Neuron (in vitro differentiated cells): ENCODE measurements at regions not wholly inside any gene's neighbourhood (a gene's known extent, or its start where the extent isn't known, plus 50 kb on each side); places are given as distances from the start of the nearest gene placed in this dataset.

ENCODE experiments used
- H2AFZ ChIP-seq: one replicate; pipeline ENCODE4 v1.6.1; 2013; ENCODE audit warnings: low read depth, mild to moderate bottlenecking, inconsistent platforms, low read length, moderate library complexity
- H3K27me3 ChIP-seq: one replicate; pipeline ENCODE4 v1.6.1; 2013; ENCODE audit warnings: low read length; ENCODE audit not compliant: insufficient read depth
- H3K36me3 ChIP-seq: one replicate; pipeline ENCODE4 v1.6.1; 2013; ENCODE audit warnings: low read length; ENCODE audit not compliant: insufficient read depth
- H3K4me1 ChIP-seq: one replicate; pipeline ENCODE4 v1.6.1; 2013; ENCODE audit warnings: low read length; ENCODE audit not compliant: insufficient read depth
- H3K4me3 ChIP-seq: 2 replicates; pipeline ENCODE4 v1.5.1; 2013; ENCODE audit warnings: mild to moderate bottlenecking, low read length, moderate library complexity
- H3K9me3 ChIP-seq: one replicate; pipeline ENCODE4 v1.6.1; 2013; ENCODE audit warnings: low read length

DNA sequence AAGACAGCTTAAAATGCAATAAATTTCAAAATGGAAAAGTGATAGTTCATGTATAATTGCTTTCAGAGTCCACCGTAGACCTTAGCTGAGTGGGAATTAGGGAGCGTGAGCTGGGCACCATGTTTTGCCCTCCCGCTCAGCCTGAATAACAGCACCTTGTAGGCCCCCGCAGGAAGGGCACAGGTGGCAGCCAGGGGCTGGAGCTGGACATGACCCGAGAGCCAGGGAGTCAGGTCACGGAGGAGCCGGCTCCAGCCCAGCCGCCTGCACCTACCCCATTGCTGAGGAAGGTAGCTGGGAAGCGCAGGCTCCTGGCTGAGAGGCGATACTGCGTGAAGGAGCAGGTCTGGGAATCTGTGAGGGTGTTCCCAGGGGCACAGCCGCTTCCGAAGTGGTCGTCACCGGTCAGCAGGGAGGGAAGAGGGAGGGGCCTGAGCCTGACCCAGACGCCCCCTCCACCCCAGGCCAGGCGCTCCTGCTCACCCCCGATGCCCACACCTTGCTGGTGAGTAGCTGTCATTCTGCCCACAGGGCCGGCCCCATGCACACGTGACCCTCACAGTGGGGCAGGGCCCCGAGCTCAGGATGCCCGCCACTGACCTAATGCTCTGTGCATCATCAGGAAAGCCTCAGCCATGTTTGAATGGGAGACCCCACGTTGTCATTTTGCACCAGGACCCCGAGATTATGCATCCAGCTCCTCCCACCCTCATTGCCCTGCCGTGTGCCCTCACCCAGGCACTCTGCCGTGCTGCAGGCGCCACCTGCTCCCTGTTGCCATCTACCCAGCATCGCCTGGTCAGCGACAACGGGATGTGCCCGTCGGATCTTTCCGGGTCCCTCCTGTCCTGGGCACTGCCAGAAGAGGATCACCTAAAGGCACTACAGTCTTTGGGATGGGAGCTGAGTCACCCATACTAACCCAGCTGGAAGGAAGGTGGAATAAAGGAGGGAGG lies 129.2 kb upstream of the TCERG1L start:
- H3K4me3 ChIP-seq: no peak overlapping the region
- H3K9me3 ChIP-seq: no peaks in the 10 kb centered on the region
- H3K4me1 ChIP-seq: no peaks in the 10 kb centered on the region
- no peaks in the 10 kb centered on the region for H3K36me3 ChIP-seq
- H2AFZ ChIP-seq: no peak overlapping the region
- peaks cover 10% of the 10 kb centered on the region for H3K27me3 ChIP-seq

DNA sequence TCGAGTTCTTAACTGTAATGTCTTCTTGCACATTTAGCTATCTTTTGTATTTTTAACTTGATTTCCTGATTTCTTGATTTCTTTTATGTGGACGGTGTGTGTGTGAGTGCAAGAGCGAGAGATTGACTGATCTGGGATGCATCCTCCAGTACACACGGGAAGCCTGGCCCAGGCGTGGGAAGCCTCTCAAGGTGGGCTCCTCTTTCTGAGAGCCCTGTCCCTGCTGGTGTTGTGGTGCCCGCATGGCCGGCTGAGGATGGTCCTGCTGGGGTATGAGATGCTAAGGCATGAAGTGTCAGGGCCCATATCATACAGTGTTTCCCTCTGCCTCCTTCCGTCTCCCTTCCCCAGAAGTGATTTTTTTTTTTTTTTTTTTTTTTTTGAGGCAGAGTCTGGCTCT lies 130.8 kb upstream of the TCERG1L start:
- Histone ChIP-seq H3K27me3 (peaks cover 10% of the 10 kb centered on the region), H3K9me3 (no peaks in the 10 kb centered on the region), H3K36me3 (no peaks in the 10 kb centered on the region), H2AFZ (no peak overlapping the region), H3K4me3 (no peak overlapping the region), H3K4me1 (no peaks in the 10 kb centered on the region)

DNA sequence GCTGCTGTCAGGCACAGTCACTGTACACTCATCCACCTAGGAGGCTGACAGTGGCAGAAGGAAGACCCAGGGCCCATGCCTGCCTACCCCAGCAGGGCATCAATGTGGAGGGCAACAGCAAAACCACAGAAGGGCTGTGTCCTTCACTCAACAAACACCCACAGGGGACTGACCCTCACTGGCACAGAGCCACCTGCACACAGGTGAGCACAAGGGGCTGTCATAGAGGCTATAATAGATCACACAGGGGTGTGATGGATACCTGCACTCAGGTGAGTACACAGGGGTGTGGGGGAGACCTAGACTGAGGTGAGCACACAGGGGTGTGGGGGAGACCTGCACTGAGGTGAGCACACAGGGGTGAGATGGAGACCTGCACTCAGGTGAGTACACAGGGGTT lies 132.8 kb upstream of the TCERG1L start:
- Histone ChIP-seq H2AFZ (no peak overlapping the region), H3K27me3 (peaks cover 8% of the 10 kb centered on the region), H3K4me3 (no peak overlapping the region), H3K4me1 (no peaks in the 10 kb centered on the region), H3K9me3 (no peaks in the 10 kb centered on the region), H3K36me3 (no peaks in the 10 kb centered on the region)

DNA sequence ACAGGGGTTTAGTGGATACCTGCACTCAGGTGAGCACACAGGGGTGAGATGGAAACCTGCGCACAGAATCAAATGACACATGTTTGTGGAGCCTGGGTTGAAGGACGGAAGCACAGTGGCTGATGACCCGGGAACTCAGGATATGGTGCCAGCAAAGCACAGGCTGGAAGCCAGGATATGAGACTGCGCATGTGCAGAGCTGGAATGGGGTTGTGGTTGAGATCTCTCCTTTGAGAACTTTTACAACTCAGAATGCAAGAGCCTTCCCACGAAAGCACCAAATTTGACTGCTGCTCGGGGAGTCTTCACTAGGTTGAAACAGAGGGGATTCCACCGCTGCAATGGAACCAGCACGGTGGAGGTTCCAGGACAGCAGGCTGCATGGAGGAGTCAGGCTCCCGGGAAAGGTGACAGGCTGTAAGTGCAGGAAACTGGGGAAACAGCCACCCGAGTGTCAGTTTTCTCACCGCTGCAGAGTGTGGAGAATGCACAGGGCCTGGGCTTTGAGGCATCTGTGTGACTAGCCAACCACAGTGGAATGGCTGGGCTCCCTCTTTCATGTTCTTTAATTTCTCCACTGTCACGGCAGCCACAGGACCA lies 133.4 kb upstream of the TCERG1L start:
- peaks cover 4% of the 10 kb centered on the region for H3K27me3 ChIP-seq
- H2AFZ ChIP-seq: no peak overlapping the region
- H3K9me3 ChIP-seq: no peaks in the 10 kb centered on the region
- no peak overlapping the region for H3K4me3 ChIP-seq
- H3K4me1 ChIP-seq: no peaks in the 10 kb centered on the region
- no peaks in the 10 kb centered on the region for H3K36me3 ChIP-seq

DNA sequence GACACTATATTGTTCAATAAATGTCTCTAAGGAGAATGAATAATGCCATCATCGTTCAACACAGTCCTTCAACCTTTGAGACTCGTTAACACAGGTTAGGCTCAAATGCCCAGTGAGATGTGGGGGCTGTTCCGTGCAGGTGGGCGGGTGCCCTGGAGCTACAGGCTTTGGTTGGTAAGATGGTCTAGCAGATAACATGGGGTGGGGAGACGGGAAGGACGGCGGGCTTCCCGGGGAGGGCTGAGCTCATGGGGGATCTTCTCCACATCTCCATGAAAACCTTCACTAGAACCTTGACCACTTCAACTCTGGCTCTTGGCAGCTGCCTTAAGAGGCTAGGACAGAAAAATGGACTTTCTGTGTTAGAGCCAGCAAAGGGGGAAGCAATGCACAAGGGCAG lies 134.1 kb upstream of the TCERG1L start:
- no peaks in the 10 kb centered on the region for H3K27me3 ChIP-seq
- no peak overlapping the region for H3K4me3 ChIP-seq
- H2AFZ ChIP-seq: no peak overlapping the region
- no peaks in the 10 kb centered on the region for H3K4me1 ChIP-seq
- no peaks in the 10 kb centered on the region for H3K36me3 ChIP-seq
- H3K9me3 ChIP-seq: no peaks in the 10 kb centered on the region

DNA sequence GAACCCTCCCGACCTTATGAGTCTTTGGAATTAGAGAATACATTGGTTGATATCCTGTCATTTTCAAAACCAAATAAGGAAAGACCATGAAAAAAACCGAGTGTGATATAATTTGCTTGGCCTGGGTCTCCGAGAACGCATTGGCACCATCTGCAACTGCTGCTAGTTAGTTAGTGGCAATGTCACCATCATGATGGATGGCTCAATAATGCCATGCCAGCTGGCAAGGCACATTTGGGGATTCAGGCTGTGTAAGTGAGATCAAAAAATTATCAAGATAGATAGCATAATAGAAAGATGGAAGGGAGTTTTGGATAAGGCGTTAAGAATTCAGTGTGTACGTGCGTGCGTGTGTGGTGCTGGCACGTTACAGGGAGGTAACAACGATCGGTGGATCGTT lies 134.7 kb upstream of the TCERG1L start:
- no peak overlapping the region for H3K4me3 ChIP-seq
- no peaks in the 10 kb centered on the region for H3K27me3 ChIP-seq
- no peaks in the 10 kb centered on the region for H3K36me3 ChIP-seq
- H3K4me1 ChIP-seq: no peaks in the 10 kb centered on the region
- H2AFZ ChIP-seq: no peak overlapping the region
- no peaks in the 10 kb centered on the region for H3K9me3 ChIP-seq

DNA sequence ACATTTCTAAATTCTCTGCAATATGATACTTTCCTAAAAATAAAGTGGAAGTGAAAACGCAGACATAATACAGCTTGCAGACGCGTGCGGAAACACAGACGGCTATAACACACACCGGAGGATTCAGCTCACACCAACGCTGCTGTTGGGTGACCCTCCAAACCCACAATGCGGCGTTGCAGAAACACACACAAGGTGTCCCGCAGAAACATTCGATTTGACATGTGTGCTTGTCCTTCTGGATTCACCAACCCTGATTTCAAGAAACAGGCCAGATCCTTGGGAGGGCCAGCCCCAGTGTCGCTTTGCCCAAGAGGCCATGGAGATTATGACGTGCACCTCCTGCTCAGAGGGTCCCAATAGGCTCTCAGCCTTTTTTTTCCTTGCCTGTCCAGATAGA lies 136.7 kb upstream of the TCERG1L start:
- H3K4me3 ChIP-seq: no peak overlapping the region
- H3K27me3 ChIP-seq: no peaks in the 10 kb centered on the region
- H3K4me1 ChIP-seq: peaks cover 5% of the 10 kb centered on the region
- H2AFZ ChIP-seq: no peak overlapping the region
- H3K36me3 ChIP-seq: no peaks in the 10 kb centered on the region
- H3K9me3 ChIP-seq: no peaks in the 10 kb centered on the region

DNA sequence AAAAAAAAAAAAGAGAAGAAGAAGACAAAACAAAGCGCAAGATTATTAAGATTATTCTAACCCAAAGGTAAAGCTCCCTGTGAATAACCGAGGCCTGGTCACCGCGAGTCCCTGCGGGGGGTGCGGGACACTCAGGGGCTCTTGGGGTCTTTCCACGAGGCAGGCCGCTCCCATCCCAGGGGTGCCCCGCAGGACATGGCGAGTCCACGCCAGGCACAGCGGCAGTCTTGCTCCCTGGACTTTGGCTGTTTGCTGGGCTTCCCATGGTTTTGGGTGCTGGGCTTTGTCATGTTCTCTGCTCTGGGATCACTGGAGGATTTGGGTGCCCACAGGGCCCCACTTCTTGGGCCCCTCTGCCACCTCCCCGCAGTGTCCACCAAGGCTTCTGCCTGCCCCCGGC lies 137.4 kb upstream of the TCERG1L start:
- Histone ChIP-seq H3K27me3 (no peaks in the 10 kb centered on the region), H3K9me3 (no peaks in the 10 kb centered on the region), H2AFZ (no peak overlapping the region), H3K36me3 (no peaks in the 10 kb centered on the region), H3K4me3 (no peak overlapping the region), H3K4me1 (peaks cover 12% of the 10 kb centered on the region)

DNA sequence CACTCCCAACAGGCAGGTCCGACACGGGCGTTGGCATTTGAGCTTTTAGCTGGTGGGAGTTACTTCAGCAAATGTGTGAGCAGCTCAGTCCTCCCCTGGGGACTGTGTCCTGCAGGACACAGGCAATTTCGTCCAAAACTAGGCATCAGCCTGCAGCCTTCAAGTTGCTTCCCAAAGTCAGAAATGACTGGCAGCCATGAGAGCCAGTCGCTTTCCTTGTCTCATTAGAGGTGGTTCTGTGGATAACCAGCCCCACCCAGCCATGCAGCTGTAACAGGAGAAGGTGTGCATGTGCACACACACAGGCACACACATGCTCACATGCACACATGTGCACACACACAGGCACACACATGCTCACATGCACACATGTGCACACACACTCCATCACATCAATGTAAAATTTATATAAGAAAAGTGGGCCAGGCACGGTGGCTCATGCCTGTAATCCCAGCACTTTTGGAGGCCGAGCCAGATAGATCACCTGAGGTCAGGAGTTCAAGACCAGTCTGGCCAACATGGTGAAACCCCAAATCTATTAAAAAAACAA lies 138.8 kb upstream of the TCERG1L start:
- Histone ChIP-seq H3K4me1 (peaks cover 13% of the 10 kb centered on the region), H3K4me3 (no peak overlapping the region), H3K9me3 (no peaks in the 10 kb centered on the region), H3K27me3 (no peaks in the 10 kb centered on the region), H3K36me3 (no peaks in the 10 kb centered on the region), H2AFZ (no peak overlapping the region)

DNA sequence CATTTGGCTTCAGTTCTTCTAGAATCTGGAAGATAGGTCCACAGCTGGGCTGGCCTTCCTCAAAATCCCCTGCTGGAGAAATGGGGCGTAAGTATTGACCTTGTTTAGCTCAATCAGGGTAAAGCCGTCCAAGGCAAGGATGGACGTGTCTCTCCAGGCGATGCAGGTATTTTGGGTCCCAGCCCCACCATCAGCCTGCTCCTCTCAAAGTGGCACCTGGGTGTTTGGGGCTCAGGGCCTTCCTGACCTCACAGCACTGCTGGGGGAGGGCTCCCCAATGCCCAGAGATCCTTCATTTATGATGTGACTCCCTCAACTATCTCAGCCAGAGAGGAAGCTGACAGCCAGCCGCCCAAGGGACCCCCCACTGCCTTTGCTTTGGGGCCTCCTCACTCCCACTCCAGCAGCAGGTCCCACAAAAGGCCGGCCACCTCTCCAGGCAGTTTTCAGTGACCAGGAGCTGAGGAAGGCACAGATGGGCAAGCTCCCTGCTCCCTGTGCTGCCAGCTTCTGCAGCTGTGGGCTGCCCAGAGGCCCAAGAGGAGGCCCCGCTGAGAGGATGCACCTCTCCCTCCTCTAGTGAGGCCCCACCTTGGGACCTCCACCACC lies 140.0 kb upstream of the TCERG1L start:
- Histone ChIP-seq H3K36me3 (no peaks in the 10 kb centered on the region), H3K27me3 (no peaks in the 10 kb centered on the region), H3K4me3 (no peak overlapping the region), H3K4me1 (peaks cover 13% of the 10 kb centered on the region), H3K9me3 (no peaks in the 10 kb centered on the region), H2AFZ (no peak overlapping the region)

DNA sequence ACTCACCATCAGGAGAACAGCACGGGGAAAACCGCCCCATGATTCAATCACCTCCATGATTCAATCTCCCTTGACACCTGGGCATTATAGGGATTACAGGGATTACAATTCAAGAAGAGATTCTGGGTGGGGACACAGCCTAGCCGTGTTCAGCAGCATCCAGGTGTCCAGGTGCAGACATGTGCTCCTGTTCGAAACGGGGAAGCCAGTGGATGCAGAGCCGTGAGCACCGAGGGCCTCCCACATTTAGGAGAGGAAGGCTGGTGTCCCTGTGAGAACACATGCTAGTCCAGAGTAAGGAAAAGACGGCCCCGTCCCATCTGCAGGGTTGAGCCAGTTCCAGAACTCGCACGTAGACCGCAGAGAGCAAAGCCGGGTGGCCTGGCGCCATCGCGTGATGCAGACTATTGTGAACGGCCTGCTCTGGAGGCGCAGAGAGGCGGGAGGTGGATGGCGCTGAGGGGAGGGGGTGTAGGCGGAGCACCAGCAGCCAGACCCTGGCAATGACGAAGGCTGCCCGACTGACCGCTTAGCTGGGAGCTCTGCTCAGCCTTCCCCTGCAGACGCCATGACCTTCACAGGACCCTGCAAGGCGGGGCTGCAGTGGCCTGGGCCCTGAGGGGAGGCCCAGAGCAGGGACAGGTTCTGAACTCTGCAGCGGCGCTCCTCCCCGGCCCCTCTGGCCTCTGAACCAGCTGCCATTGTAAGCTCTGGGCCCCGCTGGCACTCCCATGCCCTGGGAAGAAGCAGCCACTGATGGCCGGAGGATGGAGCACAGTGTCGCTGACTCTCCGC lies 141.6 kb upstream of the TCERG1L start:
- peaks cover 13% of the 10 kb centered on the region for H3K4me1 ChIP-seq
- H3K4me3 ChIP-seq: peak overlapping the region; percentile 36
- H3K9me3 ChIP-seq: no peaks in the 10 kb centered on the region
- no peaks in the 10 kb centered on the region for H3K36me3 ChIP-seq
- peak overlapping the region; percentile 52 for H2AFZ ChIP-seq
- no peaks in the 10 kb centered on the region for H3K27me3 ChIP-seq

DNA sequence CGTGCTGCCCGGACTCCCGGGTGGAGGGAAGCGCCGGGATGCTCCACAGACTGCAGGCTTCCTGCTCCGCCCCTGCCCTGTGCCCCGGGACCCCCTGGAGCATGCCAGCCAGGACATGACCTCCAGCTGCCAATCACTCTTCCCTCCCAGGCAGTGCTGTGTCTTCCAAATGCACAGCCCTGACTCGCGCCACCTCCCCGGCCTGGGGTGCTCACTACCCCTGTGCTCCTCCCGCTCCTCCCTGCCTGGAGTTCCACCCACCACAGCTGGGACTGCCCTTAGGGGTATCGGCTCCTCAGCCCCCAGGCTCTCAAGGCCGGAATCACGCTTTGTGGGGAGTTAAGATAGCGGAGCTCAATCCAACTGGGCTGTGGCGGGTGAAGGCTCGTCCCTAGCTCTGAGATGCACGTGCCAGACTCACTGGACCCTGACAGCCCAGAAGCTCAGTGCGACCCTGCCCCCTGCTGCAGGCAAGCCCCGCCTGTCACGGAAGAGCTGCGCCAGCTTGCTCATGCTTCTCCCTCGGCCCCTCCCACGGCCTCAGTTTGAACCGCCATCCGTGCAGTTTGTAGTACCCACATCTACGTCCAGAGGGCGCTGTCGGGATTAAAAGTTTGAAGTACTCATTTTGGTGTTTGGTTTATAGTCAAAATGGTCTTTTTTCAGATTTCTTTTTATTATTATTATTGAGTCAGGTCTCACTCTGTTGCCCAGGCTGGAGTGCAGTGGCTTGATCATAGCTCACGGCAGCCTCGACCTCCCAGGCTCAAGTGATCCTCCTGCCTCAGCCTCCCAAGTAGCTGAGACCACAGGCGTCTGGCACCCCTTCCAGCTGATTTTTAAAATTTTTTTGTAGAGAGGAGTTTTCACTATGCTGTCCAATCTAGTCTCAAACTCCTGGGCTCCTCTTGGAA lies 142.5 kb upstream of the TCERG1L start:
- Histone ChIP-seq H2AFZ (peak overlapping the region; percentile 52), H3K36me3 (no peaks in the 10 kb centered on the region), H3K27me3 (no peaks in the 10 kb centered on the region), H3K4me3 (peak overlapping the region; percentile 36), H3K9me3 (no peaks in the 10 kb centered on the region), H3K4me1 (peaks cover 13% of the 10 kb centered on the region)
